ENCODE measurements at regions not wholly inside any gene's neighbourhood (a gene's known extent, or its start where the extent isn't known, plus 50 kb on each side); places are given as distances from the start of the nearest gene placed in this dataset.

GRCh38 chr5:138685193-138685745, 68.0 kb upstream of the CTNNA1 start:
- TF ChIP-seq CTCF (conservative IDR thresholded peaks at IDR 0.05; ENCODE audit: low read length), result no peak
- TF ChIP-seq EZH2phosphoT487 (IDR thresholded peaks at IDR 0.05; ENCODE audit: borderline replicate concordance, low read depth, low read length), result no peak

Data from OCI-LY7 (cell line).